ENCODE measurements at regions not wholly inside any gene's neighbourhood (a gene's known extent, or its start where the extent isn't known, plus 50 kb on each side); places are given as distances from the start of the nearest gene placed in this dataset.

DNA sequence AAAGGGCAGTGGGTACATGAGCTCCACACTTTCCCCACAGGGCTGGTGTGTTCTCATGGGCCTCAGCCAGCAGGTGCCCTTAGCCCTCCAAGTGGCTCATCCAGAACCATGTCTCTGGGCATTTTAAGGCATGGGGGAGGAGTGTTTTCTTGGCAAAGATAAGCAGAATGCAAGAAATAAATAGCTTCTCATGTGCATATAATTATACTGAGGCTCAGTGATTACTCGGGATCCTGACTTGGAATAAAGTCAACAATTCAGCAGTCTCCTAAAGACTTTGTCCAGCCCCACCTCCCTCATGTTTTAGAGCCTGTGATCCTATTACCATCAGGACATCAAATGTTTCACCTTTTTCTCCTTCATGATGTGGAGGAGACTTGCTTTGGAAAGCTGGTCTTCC lies 92.7 kb upstream of the COG2 start:
- TF ChIP-seq POLR2A (IDR thresholded peaks at IDR 0.05; ENCODE audit: extremely low read depth, insufficient read length) (no peak), CTCF (IDR thresholded peaks at IDR 0.05; ENCODE audit: low read depth, low read length) (no peak), MAX (IDR thresholded peaks at IDR 0.05; ENCODE audit: low read depth, low read length) (no peak)
